Heart right ventricle (tissue), 16 donors: ENCODE measurements at regions not wholly inside any gene's neighbourhood (a gene's known extent, or its start where the extent isn't known, plus 50 kb on each side); places are given as distances from the start of the nearest gene placed in this dataset.

ENCODE experiments used
- ATAC-seq, 8 donors: fragments of 200-7000 bp; cut with Tn5 transposase; one replicate each; pipeline ENCODE4 v1.9.1; 2020; ENCODE audit warnings: mild to moderate bottlenecking in 8 of 8, moderate library complexity in 8 of 8, moderate number of reproducible peaks in 1 of 8
- DNase-seq, 2 donors: peaks; one replicate each; pipeline ENCODE4 v3.0.0-alpha.2; 2020
- H3K27ac ChIP-seq, 10 donors: fragments of 200-600 bp; sonication (generic) in 2 of 10; one replicate each; pipeline versions ENCODE4 v1.5.0 to v1.8.0; 2020 to 2022; ENCODE audit warnings: mild to moderate bottlenecking in 3 of 10
- H3K27me3 ChIP-seq, 7 donors: fragments of 200-600 bp; one replicate each; pipeline ENCODE4 v1.8.0; 2021 to 2022; ENCODE audit warnings: mild to moderate bottlenecking in 2 of 7
- H3K36me3 ChIP-seq, 9 donors: fragments of 200-600 bp; sonication (generic) in 1 of 9; one replicate each; pipeline versions ENCODE4 v1.5.0 to v1.8.0; 2020 to 2022; ENCODE audit warnings: mild to moderate bottlenecking in 2 of 9
- H3K4me1 ChIP-seq, 9 donors: fragments of 200-600 bp; sonication (generic) in 1 of 9; one replicate each; pipeline versions ENCODE4 v1.5.0 to v1.8.0; 2020 to 2022; ENCODE audit warnings: mild to moderate bottlenecking in 4 of 9
- H3K4me3 ChIP-seq, 10 donors: fragments of 200-600 bp; sonication (generic) in 2 of 10; one replicate each; pipeline versions ENCODE4 v1.5.0 to v1.8.0; 2020 to 2022; ENCODE audit warnings: mild to moderate bottlenecking in 7 of 10, moderate library complexity in 2 of 10
- H3K9me3 ChIP-seq, 11 donors: fragments of 200-600 bp in 10 of 11; sonication (generic) in 2 of 11; one replicate each; pipeline versions ENCODE4 v1.5.0 to v1.8.0; 2013 to 2022; ENCODE audit warnings: mild to moderate bottlenecking in 2 of 11, control low read depth in 1 of 11, moderate library complexity in 1 of 11
- CTCF ChIP-seq, 9 donors: fragments of 200-600 bp; sonication (generic) in 2 of 9; IDR thresholded peaks; one replicate each; pipeline versions ENCODE4 v1.5.0 to v1.8.0; 2021 to 2022; ENCODE audit warnings: antibody characterized with exemption in 9 of 9, mild to moderate bottlenecking in 5 of 9, moderate library complexity in 1 of 9
- WGBS, 2 donors: extraction: QIAGEN DNeasy Blood & Tissue Kit; methylation state at CpG; one replicate each; pipeline ENCODE4 v1.1.7; 2013; ENCODE audit warnings: inconsistent platforms in 1 of 2; 5-methylcytosine and 5-hydroxymethylcytosine counted together
- intact Hi-C, 10 donors: fragments of 100-400 bp; cut with DNase I; formaldehyde crosslinking; loops; one replicate each; pipeline versions ENCODE4 v1.11.1 to v1.14.2; 2022
- donor health status: Arrhythmogenic right ventricular cardiomyopathy.
- donor health status: ischemic (EF 13 %, LVEDD 7.1; RV severe dilation, severe dysfunction).
- donor health status: healthy with polysubstance abuse.
- donor health status: DM: no; HTN: yes; CAD: no.
- donor health status: DM: no; HTN: no; CAD: no.
- donor health status: ischemic (EF 25% LVEDD 6.9; RV normal size, moderate dysfunction).
- donor health status: ischemic (EF 25% LVEDD 5.7; RV mildly dilated, moderate dysfunction).
- donor health status: healthy.
- donor health status: DM: yes; HTN: yes; CAD: no.
- donor health status: Ischemic cardiomyopathy.
- donor health status: ischemic (EF 35%, LVEDD 5.7; RV mildly dilated, moderate dysfunction).
- donor health status: nonischemic (EF 11% LVEDD 7.7; RV severe dilation, severe dysfunction).
- donor health status: DM: yes; HTN: yes; CAD: no.
- donor health status: PGD.
- donor health status: ischemic (EF 29% LVEDD 5.4; RV normal size, mild dysfunction).
- donor health status: nonischemic (EF 23%, LVEDD 6.1; RV moderate dilation, normal function).

- Histone ChIP-seq H3K36me3 (no peaks in the 10 kb centered on the region), H3K4me1 (no peaks in the 10 kb centered on the region), H3K9me3 (no peaks in the 10 kb centered on the region), H3K4me3 (no peak overlapping the region), H3K27me3 (no peaks in the 10 kb centered on the region), H3K27ac (no peak overlapping the region)
- ATAC-seq (no peak), DNase-seq (no peak)
- intact Hi-C loops = no loop called here
- no peak for TF ChIP-seq CTCF (IDR thresholded peaks at IDR 0.05)
- WGBS, 2 donors = 88 to 91% methylated on average over 5 of the region's 5 CpGs
These were observed 365.6 kb downstream of the DUSP10 start for GRCh38 chr1:221376286-221376685.

GRCh38 chr1:221381910-221382623 is 359.8 kb downstream of the DUSP10 start:
- ATAC-seq (no peak), DNase-seq (no peak)
- Histone ChIP-seq H3K9me3 (peaks cover 0 to 3% (median 0%) of the 10 kb centered on the region in 11 donors), H3K4me3 (no peak overlapping the region), H3K4me1 (no peaks in the 10 kb centered on the region), H3K27me3 (no peaks in the 10 kb centered on the region), H3K36me3 (no peaks in the 10 kb centered on the region), H3K27ac (no peak overlapping the region)
- TF ChIP-seq CTCF (IDR thresholded peaks at IDR 0.05) = no peak
- intact Hi-C loops = no loop called here
- 86 to 87% methylated on average over 3 of the region's 3 CpGs for WGBS, 2 donors

- no peak overlapping the region for H3K4me3 ChIP-seq
- intact Hi-C loops = no loop called here
- 75 to 84% methylated on average over 1 of the region's 1 CpG for WGBS, 2 donors
- TF ChIP-seq CTCF (IDR thresholded peaks at IDR 0.05) = no peak
- H3K9me3 ChIP-seq = peaks cover 0 to 10% (median 0%) of the 10 kb centered on the region in 11 donors
- DNase-seq (no peak), ATAC-seq (peak in 2 of 8 donors; percentile 34 to 72)
- peaks cover 0 to 3% (median 0%) of the 10 kb centered on the region in 7 donors for H3K27me3 ChIP-seq
- H3K27ac ChIP-seq = no peak overlapping the region
- no peaks in the 10 kb centered on the region for H3K36me3 ChIP-seq
- H3K4me1 ChIP-seq = peaks cover 0 to 20% (median 9%) of the 10 kb centered on the region in 9 donors
These were observed 349.4 kb downstream of the DUSP10 start for GRCh38 chr1:221392453-221392852.

- peak; percentile 55 to 94 (median 84) for ATAC-seq
- H3K27ac ChIP-seq = peak overlapping the region in 8 of 10 donors; percentile 15 to 76 (median 46)
These were observed 347.8 kb downstream of the DUSP10 start for GRCh38 chr1:221394011-221394544.

More at GRCh38 chr1:221394011-221394544, 347.8 kb downstream of the DUSP10 start:
- Histone ChIP-seq H3K36me3 (no peaks in the 10 kb centered on the region), H3K4me3 (no peak overlapping the region), H3K27me3 (no peaks in the 10 kb centered on the region), H3K9me3 (peaks cover 0 to 10% (median 0%) of the 10 kb centered on the region in 11 donors), H3K4me1 (peaks cover 0 to 20% (median 9%) of the 10 kb centered on the region in 9 donors)
- WGBS, 2 donors = 55 to 57% methylated on average over 6 of the region's 6 CpGs
- no peak for TF ChIP-seq CTCF (IDR thresholded peaks at IDR 0.05)
- intact Hi-C loops = loop anchor here in 1 of 10 donors (1.0 kb wide), 1 partner anchor 14 kb away; no protein-coding TSS in a partner anchor
- DNase-seq = peak in 1 of 2 donors; percentile 50
